DND-41 (cell line): ENCODE measurements at regions not wholly inside any gene's neighbourhood (a gene's known extent, or its start where the extent isn't known, plus 50 kb on each side); places are given as distances from the start of the nearest gene placed in this dataset.
A peak's percentile ranks its signal among the peaks of the same experiment; 100 is the strongest.

Source experiments
- ATAC-seq: fragments of 200-7000 bp; cut with Tn5 transposase; 3 replicates; pipeline ENCODE4 v1.9.1; 2021; ENCODE audit warnings: low read depth; ENCODE audit not compliant: insufficient read depth
- DNase-seq: peaks from one replicate; pipeline ENCODE4 v3.0.0-alpha.2; 2020
- H2AFZ ChIP-seq: 2 replicates; pipeline ENCODE4 v1.6.0; 2012; ENCODE audit warnings: low read depth, low read length
- H3K27ac ChIP-seq: 2 replicates; pipeline ENCODE4 v1.5.1; 2012; ENCODE audit warnings: low read length, inconsistent platforms
- H3K27me3 ChIP-seq: fragments of 200-600 bp; sonication (generic); 2 replicates; pipeline ENCODE4 v1.6.0; 2012; ENCODE audit warnings: low read length, mild to moderate bottlenecking, inconsistent platforms; ENCODE audit not compliant: insufficient read depth, poor library complexity
- H3K36me3 ChIP-seq: 2 replicates; pipeline ENCODE4 v1.5.1; 2012; ENCODE audit warnings: low read length, inconsistent platforms; ENCODE audit not compliant: insufficient read depth
- H3K4me1 ChIP-seq: 2 replicates; pipeline ENCODE4 v1.5.1; 2012; ENCODE audit warnings: mild to moderate bottlenecking, low read length; ENCODE audit not compliant: insufficient read depth
- H3K4me2 ChIP-seq: 2 replicates; pipeline ENCODE4 v1.6.0; 2012; ENCODE audit warnings: mild to moderate bottlenecking, moderate library complexity, low read length, inconsistent platforms; ENCODE audit not compliant: insufficient read depth
- H3K4me3 ChIP-seq, 2 experiments: fragments of 200-600 bp in 1 of 2; shearing (Covaris generic) in 1 of 2; 2 replicates each; pipeline ENCODE4 v1.5.1; 2012 to 2016; ENCODE audit warnings: inconsistent platforms in 2 of 2, low read length in 2 of 2, mild to moderate bottlenecking in 2 of 2, low read depth in 1 of 2, moderate library complexity in 1 of 2
- H3K79me2 ChIP-seq: 2 replicates; pipeline ENCODE4 v1.6.0; 2012; ENCODE audit warnings: low read length, inconsistent platforms; ENCODE audit not compliant: insufficient read depth
- H3K9ac ChIP-seq: 2 replicates; pipeline ENCODE4 v1.6.0; 2012; ENCODE audit warnings: low read depth, mild to moderate bottlenecking, inconsistent platforms, low read length, moderate library complexity
- H3K9me3 ChIP-seq: 2 replicates; pipeline ENCODE4 v1.5.1; 2012; ENCODE audit warnings: low read length, moderate library complexity, mild to moderate bottlenecking, inconsistent platforms; ENCODE audit not compliant: insufficient read depth, severe bottlenecking
- H4K20me1 ChIP-seq: 2 replicates; pipeline ENCODE4 v1.6.0; 2012; ENCODE audit warnings: low read length; ENCODE audit not compliant: insufficient read depth
- EZH2 ChIP-seq: IDR thresholded peaks from 3 replicates; pipeline ENCODE4 v1.6.1; 2012; ENCODE audit warnings: borderline replicate concordance, low read depth, mild to moderate bottlenecking, moderate library complexity, low read length, inconsistent platforms; ENCODE audit not compliant: severe bottlenecking
- TF ChIP-seq, protein P1 (sequence below): IDR thresholded peaks from 2 replicates; pipeline ENCODE4 v1.5.1; 2012; ENCODE audit warnings: borderline replicate concordance, low read length, moderate library complexity, mild to moderate bottlenecking; ENCODE audit not compliant: poor library complexity, severe bottlenecking; ENCODE audit errors: extremely low read depth

DNA sequence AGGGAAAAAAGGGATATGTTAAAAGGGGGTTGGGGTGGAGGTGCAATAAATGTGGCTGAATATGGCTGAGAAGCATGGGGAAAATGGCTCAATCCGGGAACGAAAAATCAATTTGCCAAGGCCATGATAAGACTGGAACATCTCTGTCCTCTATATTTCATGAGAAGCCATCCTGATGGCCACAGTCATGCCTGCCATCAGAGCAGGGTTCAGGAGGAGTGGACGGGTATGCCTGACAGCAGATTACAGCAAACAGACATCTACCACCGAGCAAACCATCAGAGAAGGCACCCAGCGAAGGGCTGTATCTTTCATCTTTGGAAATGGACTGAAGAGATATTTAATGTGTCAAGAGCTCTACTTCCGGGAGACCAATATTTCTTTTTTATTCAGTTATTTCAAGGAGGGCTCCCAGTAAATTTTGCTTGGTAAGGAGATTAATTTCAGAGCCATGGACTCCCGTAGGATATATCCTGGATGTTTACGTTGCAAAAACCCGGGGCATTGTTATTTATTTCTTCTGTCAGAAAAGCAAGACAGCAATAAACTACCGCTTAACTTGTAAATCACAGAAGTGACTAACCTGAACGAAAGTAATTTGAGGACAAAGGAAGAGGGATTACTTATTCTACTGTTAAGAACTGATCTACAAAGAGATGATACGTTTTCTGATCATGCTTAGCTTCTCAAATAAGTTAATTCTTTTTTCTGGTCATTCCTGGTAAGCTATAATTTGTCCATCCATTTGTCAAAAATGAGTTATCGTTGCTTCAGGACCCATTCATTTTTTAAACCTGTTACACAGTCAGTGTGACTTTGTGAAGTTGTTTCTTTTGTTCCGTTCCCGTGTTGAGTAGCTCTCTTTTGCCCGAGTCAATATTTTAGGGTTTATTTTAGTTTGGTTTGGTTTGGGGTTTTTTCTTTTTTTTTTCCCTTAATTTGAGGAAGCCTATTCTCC lies 80.6 kb upstream of the CHD2 start:
- no peak for TF ChIP-seq EZH2
- TF ChIP-seq, protein P1, sequence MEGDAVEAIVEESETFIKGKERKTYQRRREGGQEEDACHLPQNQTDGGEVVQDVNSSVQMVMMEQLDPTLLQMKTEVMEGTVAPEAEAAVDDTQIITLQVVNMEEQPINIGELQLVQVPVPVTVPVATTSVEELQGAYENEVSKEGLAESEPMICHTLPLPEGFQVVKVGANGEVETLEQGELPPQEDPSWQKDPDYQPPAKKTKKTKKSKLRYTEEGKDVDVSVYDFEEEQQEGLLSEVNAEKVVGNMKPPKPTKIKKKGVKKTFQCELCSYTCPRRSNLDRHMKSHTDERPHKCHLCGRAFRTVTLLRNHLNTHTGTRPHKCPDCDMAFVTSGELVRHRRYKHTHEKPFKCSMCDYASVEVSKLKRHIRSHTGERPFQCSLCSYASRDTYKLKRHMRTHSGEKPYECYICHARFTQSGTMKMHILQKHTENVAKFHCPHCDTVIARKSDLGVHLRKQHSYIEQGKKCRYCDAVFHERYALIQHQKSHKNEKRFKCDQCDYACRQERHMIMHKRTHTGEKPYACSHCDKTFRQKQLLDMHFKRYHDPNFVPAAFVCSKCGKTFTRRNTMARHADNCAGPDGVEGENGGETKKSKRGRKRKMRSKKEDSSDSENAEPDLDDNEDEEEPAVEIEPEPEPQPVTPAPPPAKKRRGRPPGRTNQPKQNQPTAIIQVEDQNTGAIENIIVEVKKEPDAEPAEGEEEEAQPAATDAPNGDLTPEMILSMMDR: no peak
- Histone ChIP-seq H3K9ac (peak overlapping the region; percentile 74), H3K36me3 (no peaks in the 10 kb centered on the region), H3K79me2 (peaks cover 5% of the 10 kb centered on the region), H3K4me2 (peak overlapping the region; percentile 92), H3K27ac (peak overlapping the region; percentile 95), H2AFZ (peak overlapping the region; percentile 82), H3K27me3 (no peaks in the 10 kb centered on the region), H4K20me1 (no peaks in the 10 kb centered on the region), H3K4me1 (peaks cover 27% of the 10 kb centered on the region), H3K9me3 (no peaks in the 10 kb centered on the region), H3K4me3 (peak overlapping the region; percentile 37 to 66; a peak in 3 of 4 replicates)
- no peak for ATAC-seq
- DNase-seq: no peak

DNA sequence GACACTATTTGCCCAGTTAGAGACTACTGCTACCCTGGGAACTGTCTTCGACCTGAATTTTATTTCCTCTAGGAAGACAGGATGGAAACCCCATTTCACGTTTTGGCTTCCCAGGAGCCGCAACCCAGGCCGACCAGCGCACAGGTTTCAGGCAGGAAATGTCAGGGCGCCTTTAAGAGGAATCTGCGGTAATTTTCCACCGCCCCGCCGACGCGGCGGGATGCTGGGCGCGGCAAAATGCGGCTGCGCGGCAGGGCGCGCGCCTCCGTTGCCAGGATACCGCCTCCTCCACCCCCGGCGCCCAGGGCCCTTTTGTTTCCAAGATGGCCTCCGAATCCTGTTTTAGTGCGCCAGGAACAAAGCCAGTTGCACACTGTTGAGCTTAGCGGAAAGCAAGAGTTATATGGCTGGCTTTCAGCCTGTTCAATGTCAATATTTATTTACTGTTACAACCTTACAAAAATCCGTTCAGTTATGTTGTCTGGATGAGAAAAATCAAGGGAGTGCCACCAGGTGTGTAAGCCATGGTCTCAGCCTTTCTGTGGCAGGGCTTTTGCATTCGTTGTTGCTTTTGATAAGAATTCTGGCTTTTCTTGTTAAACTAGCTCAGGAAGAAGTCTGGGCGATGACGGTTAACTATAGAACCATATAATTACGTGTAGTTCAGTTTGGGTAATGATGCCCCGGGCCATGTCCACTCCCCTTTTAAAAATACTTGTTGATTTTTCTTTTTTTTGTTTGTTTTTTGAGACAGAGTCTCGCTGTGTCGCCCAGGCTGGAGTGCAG lies 79.7 kb upstream of the CHD2 start:
- Histone ChIP-seq H3K36me3 (no peaks in the 10 kb centered on the region), H3K79me2 (peaks cover 5% of the 10 kb centered on the region), H3K9me3 (no peaks in the 10 kb centered on the region), H3K27me3 (no peaks in the 10 kb centered on the region), H3K9ac (peak overlapping the region; percentile 74), H3K4me3 (peak overlapping the region; percentile 37 to 66; a peak in 3 of 4 replicates), H3K4me2 (peak overlapping the region; percentile 92), H3K4me1 (peaks cover 27% of the 10 kb centered on the region), H4K20me1 (no peaks in the 10 kb centered on the region), H3K27ac (peak overlapping the region; percentile 95), H2AFZ (peak overlapping the region; percentile 92)
- ATAC-seq (peak; percentile 92), DNase-seq (peak; percentile 90)
- TF ChIP-seq, protein P1: no peak
- TF ChIP-seq EZH2: no peak

DNA sequence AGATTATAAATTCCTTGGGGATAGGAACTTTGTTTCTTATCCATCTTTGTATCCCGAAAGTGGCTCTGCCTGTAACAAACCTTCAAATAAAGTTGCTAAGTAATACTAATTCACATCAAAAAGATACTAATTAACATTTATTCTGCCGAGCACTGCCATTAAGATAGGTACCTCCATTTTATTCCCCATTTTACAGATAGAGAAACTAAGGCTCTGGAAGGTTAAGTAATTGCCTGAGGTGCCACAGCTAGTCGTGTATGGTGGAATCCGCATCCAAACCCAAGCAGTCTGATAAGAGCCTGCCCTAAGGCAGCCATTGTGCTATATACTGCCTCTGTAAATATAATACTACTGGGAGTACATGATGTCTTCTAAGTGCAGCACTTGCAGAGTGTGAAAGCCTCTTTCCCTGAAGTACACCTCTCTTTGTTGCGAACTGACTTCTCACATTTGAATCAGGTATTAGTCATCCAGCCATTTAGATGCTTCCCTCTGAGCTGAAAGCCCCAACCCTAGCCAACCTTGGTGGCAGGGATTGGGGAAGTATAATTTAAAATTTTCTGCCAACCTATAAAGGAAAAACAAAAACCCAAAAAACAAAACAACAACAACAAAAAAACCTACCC lies 78.5 kb upstream of the CHD2 start:
- H3K79me2 ChIP-seq: peaks cover 5% of the 10 kb centered on the region
- no peaks in the 10 kb centered on the region for H3K27me3 ChIP-seq
- no peak overlapping the region for H3K4me3 ChIP-seq
- no peak for ATAC-seq
- no peaks in the 10 kb centered on the region for H3K9me3 ChIP-seq
- DNase-seq: no peak
- H2AFZ ChIP-seq: 0 out of 2 replicates have a peak overlapping the region, but pooled peaks have one; percentile 39
- H3K4me1 ChIP-seq: peaks cover 27% of the 10 kb centered on the region
- no peak overlapping the region for H3K4me2 ChIP-seq
- H3K9ac ChIP-seq: no peak overlapping the region
- no peak for TF ChIP-seq EZH2
- TF ChIP-seq, protein P1: no peak
- H4K20me1 ChIP-seq: no peaks in the 10 kb centered on the region
- H3K27ac ChIP-seq: no peak overlapping the region
- no peaks in the 10 kb centered on the region for H3K36me3 ChIP-seq
